GM23338 (cell line): ENCODE measurements at regions not wholly inside any gene's neighbourhood (a gene's known extent, or its start where the extent isn't known, plus 50 kb on each side); places are given as distances from the start of the nearest gene placed in this dataset.

ENCODE experiments used
- CREB1 ChIP-seq: fragments of 250-450 bp; sonication (Bioruptor Pico); IDR thresholded peaks from 2 replicates; pipeline ENCODE4 v1.5.0; 2020; ENCODE audit warnings: low read depth, mild to moderate bottlenecking, moderate library complexity
- EZH2 ChIP-seq: fragments of 200-600 bp; sonication (generic); IDR thresholded peaks from one replicate; pipeline ENCODE4 v1.8.0; 2017; ENCODE audit warnings: antibody characterized with exemption, mild to moderate bottlenecking, low read depth; ENCODE audit not compliant: unreplicated experiment
- EZH2phosphoT487 ChIP-seq: fragments of 200-600 bp; sonication (generic); IDR thresholded peaks from one replicate; pipeline ENCODE4 v1.8.1; 2018; ENCODE audit warnings: antibody characterized with exemption; ENCODE audit not compliant: unreplicated experiment
- JUNB ChIP-seq: IDR thresholded peaks from one replicate; pipeline ENCODE4 v1.6.1; 2016; ENCODE audit warnings: antibody characterized with exemption; ENCODE audit not compliant: unreplicated experiment
- POLR2AphosphoS5 ChIP-seq: IDR thresholded peaks from 2 replicates; pipeline ENCODE4 v1.6.1; 2016; ENCODE audit warnings: antibody characterized with exemption, low read depth
- ZNF114 ChIP-seq: fragments of 250-450 bp; sonication (Bioruptor Pico); IDR thresholded peaks from 2 replicates; pipeline ENCODE4 v1.5.0; 2020; ENCODE audit warnings: mild to moderate bottlenecking, moderate library complexity
- ZNF331 ChIP-seq: fragments of 250-450 bp; sonication (Bioruptor Pico); IDR thresholded peaks from 2 replicates; pipeline ENCODE4 v1.5.0; 2020; ENCODE audit warnings: low read depth, mild to moderate bottlenecking, moderate library complexity
- TF ChIP-seq, protein P1 (sequence below): fragments of 250-450 bp; sonication (Bioruptor Pico); IDR thresholded peaks from 2 replicates; pipeline ENCODE4 v1.5.0; 2020; ENCODE audit warnings: mild to moderate bottlenecking, moderate library complexity
- TF ChIP-seq, protein P2 (sequence below): IDR thresholded peaks from one replicate; pipeline ENCODE4 v1.6.1; 2018; ENCODE audit warnings: antibody characterized with exemption; ENCODE audit not compliant: unreplicated experiment
- TF ChIP-seq, protein P3 (sequence below), 2 experiments: fragments of 200-600 bp in 1 of 2; sonication (generic) in 1 of 2; conservative IDR thresholded peaks; 2 replicates each; pipeline versions ENCODE4 v1.5.1 to v1.6.1; 2016 to 2017; ENCODE audit warnings: antibody characterized with exemption in 2 of 2, low read depth in 2 of 2, mild to moderate bottlenecking in 2 of 2, moderate library complexity in 1 of 2

DNA sequence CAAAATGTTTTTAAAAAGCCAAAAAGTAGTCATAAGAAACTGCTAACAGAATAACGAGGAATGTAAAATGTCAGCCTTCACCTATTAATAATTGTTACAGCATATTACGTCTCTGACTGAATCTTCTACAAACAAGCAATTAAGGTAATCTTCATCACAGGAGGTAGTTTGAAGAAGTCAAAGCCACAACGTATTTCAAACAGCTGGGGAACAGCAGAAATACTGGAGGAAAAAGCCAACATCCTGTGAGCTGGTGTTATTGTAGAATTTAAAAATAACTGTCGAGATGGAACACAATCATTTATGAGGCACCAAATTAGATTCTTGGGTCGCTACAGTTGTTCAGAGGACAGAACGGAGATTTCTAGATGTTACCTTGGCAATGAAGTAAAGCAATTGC is 450.5 kb downstream of the AGTPBP1 start (continued):
- TF ChIP-seq, protein P1, sequence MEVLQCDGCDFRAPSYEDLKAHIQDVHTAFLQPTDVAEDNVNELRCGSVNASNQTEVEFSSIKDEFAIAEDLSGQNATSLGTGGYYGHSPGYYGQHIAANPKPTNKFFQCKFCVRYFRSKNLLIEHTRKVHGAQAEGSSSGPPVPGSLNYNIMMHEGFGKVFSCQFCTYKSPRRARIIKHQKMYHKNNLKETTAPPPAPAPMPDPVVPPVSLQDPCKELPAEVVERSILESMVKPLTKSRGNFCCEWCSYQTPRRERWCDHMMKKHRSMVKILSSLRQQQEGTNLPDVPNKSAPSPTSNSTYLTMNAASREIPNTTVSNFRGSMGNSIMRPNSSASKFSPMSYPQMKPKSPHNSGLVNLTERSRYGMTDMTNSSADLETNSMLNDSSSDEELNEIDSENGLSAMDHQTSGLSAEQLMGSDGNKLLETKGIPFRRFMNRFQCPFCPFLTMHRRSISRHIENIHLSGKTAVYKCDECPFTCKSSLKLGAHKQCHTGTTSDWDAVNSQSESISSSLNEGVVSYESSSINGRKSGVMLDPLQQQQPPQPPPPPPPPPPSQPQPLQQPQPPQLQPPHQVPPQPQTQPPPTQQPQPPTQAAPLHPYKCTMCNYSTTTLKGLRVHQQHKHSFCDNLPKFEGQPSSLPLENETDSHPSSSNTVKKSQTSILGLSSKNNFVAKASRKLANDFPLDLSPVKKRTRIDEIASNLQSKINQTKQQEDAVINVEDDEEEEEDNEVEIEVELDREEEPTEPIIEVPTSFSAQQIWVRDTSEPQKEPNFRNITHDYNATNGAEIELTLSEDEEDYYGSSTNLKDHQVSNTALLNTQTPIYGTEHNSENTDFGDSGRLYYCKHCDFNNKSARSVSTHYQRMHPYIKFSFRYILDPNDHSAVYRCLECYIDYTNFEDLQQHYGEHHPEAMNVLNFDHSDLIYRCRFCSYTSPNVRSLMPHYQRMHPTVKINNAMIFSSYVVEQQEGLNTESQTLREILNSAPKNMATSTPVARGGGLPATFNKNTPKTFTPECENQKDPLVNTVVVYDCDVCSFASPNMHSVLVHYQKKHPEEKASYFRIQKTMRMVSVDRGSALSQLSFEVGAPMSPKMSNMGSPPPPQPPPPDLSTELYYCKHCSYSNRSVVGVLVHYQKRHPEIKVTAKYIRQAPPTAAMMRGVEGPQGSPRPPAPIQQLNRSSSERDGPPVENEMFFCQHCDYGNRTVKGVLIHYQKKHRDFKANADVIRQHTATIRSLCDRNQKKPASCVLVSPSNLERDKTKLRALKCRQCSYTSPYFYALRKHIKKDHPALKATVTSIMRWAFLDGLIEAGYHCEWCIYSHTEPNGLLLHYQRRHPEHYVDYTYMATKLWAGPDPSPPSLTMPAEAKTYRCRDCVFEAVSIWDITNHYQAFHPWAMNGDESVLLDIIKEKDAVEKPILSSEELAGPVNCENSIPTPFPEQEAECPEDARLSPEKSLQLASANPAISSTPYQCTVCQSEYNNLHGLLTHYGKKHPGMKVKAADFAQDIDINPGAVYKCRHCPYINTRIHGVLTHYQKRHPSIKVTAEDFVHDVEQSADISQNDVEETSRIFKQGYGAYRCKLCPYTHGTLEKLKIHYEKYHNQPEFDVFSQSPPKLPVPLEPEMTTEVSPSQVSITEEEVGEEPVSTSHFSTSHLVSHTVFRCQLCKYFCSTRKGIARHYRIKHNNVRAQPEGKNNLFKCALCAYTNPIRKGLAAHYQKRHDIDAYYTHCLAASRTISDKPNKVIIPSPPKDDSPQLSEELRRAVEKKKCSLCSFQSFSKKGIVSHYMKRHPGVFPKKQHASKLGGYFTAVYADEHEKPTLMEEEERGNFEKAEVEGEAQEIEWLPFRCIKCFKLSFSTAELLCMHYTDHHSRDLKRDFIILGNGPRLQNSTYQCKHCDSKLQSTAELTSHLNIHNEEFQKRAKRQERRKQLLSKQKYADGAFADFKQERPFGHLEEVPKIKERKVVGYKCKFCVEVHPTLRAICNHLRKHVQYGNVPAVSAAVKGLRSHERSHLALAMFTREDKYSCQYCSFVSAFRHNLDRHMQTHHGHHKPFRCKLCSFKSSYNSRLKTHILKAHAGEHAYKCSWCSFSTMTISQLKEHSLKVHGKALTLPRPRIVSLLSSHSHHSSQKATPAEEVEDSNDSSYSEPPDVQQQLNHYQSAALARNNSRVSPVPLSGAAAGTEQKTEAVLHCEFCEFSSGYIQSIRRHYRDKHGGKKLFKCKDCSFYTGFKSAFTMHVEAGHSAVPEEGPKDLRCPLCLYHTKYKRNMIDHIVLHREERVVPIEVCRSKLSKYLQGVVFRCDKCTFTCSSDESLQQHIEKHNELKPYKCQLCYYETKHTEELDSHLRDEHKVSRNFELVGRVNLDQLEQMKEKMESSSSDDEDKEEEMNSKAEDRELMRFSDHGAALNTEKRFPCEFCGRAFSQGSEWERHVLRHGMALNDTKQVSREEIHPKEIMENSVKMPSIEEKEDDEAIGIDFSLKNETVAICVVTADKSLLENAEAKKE (CRISPR knock-in tag): no peak
- TF ChIP-seq JUNB (no peak), EZH2phosphoT487 (no peak), ZNF114 (CRISPR knock-in tag) (no peak), CREB1 (no peak), POLR2AphosphoS5 (no peak), ZNF331 (CRISPR knock-in tag) (no peak), EZH2 (no peak)
- TF ChIP-seq, protein P2, sequence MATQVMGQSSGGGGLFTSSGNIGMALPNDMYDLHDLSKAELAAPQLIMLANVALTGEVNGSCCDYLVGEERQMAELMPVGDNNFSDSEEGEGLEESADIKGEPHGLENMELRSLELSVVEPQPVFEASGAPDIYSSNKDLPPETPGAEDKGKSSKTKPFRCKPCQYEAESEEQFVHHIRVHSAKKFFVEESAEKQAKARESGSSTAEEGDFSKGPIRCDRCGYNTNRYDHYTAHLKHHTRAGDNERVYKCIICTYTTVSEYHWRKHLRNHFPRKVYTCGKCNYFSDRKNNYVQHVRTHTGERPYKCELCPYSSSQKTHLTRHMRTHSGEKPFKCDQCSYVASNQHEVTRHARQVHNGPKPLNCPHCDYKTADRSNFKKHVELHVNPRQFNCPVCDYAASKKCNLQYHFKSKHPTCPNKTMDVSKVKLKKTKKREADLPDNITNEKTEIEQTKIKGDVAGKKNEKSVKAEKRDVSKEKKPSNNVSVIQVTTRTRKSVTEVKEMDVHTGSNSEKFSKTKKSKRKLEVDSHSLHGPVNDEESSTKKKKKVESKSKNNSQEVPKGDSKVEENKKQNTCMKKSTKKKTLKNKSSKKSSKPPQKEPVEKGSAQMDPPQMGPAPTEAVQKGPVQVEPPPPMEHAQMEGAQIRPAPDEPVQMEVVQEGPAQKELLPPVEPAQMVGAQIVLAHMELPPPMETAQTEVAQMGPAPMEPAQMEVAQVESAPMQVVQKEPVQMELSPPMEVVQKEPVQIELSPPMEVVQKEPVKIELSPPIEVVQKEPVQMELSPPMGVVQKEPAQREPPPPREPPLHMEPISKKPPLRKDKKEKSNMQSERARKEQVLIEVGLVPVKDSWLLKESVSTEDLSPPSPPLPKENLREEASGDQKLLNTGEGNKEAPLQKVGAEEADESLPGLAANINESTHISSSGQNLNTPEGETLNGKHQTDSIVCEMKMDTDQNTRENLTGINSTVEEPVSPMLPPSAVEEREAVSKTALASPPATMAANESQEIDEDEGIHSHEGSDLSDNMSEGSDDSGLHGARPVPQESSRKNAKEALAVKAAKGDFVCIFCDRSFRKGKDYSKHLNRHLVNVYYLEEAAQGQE: no peak
- TF ChIP-seq, protein P3, sequence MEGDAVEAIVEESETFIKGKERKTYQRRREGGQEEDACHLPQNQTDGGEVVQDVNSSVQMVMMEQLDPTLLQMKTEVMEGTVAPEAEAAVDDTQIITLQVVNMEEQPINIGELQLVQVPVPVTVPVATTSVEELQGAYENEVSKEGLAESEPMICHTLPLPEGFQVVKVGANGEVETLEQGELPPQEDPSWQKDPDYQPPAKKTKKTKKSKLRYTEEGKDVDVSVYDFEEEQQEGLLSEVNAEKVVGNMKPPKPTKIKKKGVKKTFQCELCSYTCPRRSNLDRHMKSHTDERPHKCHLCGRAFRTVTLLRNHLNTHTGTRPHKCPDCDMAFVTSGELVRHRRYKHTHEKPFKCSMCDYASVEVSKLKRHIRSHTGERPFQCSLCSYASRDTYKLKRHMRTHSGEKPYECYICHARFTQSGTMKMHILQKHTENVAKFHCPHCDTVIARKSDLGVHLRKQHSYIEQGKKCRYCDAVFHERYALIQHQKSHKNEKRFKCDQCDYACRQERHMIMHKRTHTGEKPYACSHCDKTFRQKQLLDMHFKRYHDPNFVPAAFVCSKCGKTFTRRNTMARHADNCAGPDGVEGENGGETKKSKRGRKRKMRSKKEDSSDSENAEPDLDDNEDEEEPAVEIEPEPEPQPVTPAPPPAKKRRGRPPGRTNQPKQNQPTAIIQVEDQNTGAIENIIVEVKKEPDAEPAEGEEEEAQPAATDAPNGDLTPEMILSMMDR (conservative IDR thresholded peaks at IDR 0.05; ENCODE audit: low read depth in 2 of 2): no peak
